ENCODE measurements at regions not wholly inside any gene's neighbourhood (a gene's known extent, or its start where the extent isn't known, plus 50 kb on each side); places are given as distances from the start of the nearest gene placed in this dataset.

DNA sequence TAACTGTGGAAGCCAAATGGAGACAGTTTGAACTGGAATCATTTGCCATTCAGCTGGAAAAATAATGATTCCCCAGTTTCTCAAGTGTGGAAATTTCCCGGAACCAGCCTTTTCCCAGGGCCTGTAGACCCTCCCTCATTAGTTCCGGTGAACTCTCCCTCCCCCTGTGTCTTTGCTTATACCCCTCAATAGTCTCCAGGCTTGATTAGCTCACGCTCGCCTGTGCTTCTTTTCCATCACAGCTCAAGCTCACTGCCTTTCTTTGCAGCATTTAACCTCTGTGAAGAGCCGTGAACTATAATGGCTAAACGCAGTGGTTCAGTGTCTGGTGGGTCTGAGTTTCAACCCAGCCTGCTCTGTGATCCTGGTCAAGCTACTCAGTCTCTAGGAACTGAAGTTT lies 690.8 kb downstream of the INHBA start:
- TF ChIP-seq, protein P1, sequence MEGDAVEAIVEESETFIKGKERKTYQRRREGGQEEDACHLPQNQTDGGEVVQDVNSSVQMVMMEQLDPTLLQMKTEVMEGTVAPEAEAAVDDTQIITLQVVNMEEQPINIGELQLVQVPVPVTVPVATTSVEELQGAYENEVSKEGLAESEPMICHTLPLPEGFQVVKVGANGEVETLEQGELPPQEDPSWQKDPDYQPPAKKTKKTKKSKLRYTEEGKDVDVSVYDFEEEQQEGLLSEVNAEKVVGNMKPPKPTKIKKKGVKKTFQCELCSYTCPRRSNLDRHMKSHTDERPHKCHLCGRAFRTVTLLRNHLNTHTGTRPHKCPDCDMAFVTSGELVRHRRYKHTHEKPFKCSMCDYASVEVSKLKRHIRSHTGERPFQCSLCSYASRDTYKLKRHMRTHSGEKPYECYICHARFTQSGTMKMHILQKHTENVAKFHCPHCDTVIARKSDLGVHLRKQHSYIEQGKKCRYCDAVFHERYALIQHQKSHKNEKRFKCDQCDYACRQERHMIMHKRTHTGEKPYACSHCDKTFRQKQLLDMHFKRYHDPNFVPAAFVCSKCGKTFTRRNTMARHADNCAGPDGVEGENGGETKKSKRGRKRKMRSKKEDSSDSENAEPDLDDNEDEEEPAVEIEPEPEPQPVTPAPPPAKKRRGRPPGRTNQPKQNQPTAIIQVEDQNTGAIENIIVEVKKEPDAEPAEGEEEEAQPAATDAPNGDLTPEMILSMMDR (IDR thresholded peaks at IDR 0.05) = no peak
- TF ChIP-seq EZH2 (IDR thresholded peaks at IDR 0.05) (no peak), EZH2phosphoT487 (IDR thresholded peaks at IDR 0.05) (no peak)

All from neural progenitor cell (in vitro differentiated cells).